ENCODE measurements at regions not wholly inside any gene's neighbourhood (a gene's known extent, or its start where the extent isn't known, plus 50 kb on each side); places are given as distances from the start of the nearest gene placed in this dataset.
"Not testable (repeated sequence)": the region's sequence is repeated elsewhere in the genome, so short reads cannot be mapped to it uniquely, and the experiment has no call there.

DNA sequence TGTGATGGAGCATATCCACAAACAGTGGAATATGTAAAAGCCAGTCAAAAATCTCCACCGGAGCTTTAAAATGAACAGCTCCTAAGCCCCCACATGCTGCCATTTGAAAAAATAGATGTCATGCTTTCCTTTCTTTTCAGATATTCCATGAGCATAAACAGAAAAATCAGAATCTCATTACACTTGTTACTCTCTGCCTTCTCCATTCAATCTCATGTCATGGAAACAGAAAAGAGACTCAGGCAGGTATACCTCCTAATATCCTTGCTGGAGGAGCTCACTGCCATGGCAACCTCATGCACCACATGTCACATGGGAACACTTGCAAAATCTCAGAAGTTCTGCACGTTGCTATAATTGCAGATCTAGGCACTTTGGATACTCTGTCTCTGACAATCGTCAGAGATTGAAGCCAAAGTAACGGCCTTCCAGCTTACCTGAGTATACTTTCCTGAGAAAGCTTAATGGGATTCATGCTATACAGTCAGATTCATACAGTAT, 317.0 kb upstream of the ADAMTS9 start:
- H3K9me3 ChIP-seq (ENCODE audit: low read depth), result no peaks in the 10 kb centered on the region
- no peaks in the 10 kb centered on the region for H3K27me3 ChIP-seq (replicated peaks; ENCODE audit: insufficient read depth)
- H4K20me1 ChIP-seq (ENCODE audit: insufficient read depth), result no peaks in the 10 kb centered on the region
- H2AFZ ChIP-seq, result no peak overlapping the region
- DNase-seq, result no peak
- no peak overlapping the region for H3K4me3 ChIP-seq
- 85 to 88% methylated on average over 4 of the region's 4 CpGs for WGBS, 2 experiments (ENCODE audit: low coverage in 1 of 2, low lambda C conversion rate in 2 of 2, missing lambda C conversion rate in 2 of 2)
- H3K4me2 ChIP-seq (ENCODE audit: unreplicated experiment), result no peak overlapping the region
- no peaks in the 10 kb centered on the region for H3K9me2 ChIP-seq (ENCODE audit: insufficient read depth)
- TF ChIP-seq EZH2 (IDR thresholded peaks at IDR 0.05; ENCODE audit: insufficient read depth, poor library complexity, severe bottlenecking) (no peak), EZH2phosphoT487 (IDR thresholded peaks at IDR 0.05; ENCODE audit: insufficient read depth, low read depth) (no peak)
- H3K4me1 ChIP-seq (ENCODE audit: insufficient read depth), result peaks cover 20% of the 10 kb centered on the region
- no peak overlapping the region for H3K27ac ChIP-seq
- H3K36me3 ChIP-seq (ENCODE audit: low read depth), result no peaks in the 10 kb centered on the region
- no peaks in the 10 kb centered on the region for H3K79me2 ChIP-seq (ENCODE audit: insufficient read depth)
- in situ Hi-C loops (cut with MboI), result no loop called here
- H3K9ac ChIP-seq, result no peak overlapping the region
- H3F3A ChIP-seq (ENCODE audit: insufficient read depth), result peaks cover 8% of the 10 kb centered on the region; the same call in 1 of the 2 replicates

DNA sequence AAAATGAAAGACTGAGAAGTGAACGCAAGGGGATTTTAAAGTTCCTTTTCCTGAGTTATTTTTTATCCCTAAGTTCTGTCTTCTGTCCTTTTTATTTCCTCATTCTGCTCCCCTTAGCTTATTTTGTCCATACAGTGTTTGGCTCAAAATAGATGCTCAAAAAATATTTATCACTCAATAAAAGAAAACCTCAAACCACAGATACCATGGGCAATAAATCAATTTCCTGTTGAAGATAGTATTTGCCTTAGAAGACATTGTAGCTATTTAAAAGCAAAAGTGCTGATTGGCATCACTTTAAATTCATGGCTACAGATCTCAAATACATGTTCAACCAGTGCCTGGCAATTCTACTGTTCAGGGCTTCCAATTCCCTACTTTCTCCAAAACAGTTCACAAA, 316.5 kb upstream of the ADAMTS9 start:
- Histone ChIP-seq H3K9me3 (ENCODE audit: low read depth) (no peaks in the 10 kb centered on the region), H3K4me3 (no peak overlapping the region), H3K36me3 (ENCODE audit: low read depth) (no peaks in the 10 kb centered on the region), H3F3A (ENCODE audit: insufficient read depth) (peaks cover 8% of the 10 kb centered on the region; the same call in 1 of the 2 replicates), H3K27me3 (replicated peaks; ENCODE audit: insufficient read depth) (no peaks in the 10 kb centered on the region), H3K4me1 (ENCODE audit: insufficient read depth) (peaks cover 20% of the 10 kb centered on the region), H2AFZ (no peak overlapping the region), H3K79me2 (ENCODE audit: insufficient read depth) (no peaks in the 10 kb centered on the region), H4K20me1 (ENCODE audit: insufficient read depth) (no peaks in the 10 kb centered on the region), H3K9ac (no peak overlapping the region), H3K9me2 (ENCODE audit: insufficient read depth) (no peaks in the 10 kb centered on the region), H3K4me2 (ENCODE audit: unreplicated experiment) (no peak overlapping the region), H3K27ac (no peak overlapping the region)
- 81 to 82% methylated on average over 1 of the region's 1 CpG for WGBS, 2 experiments (ENCODE audit: low coverage in 1 of 2, low lambda C conversion rate in 2 of 2, missing lambda C conversion rate in 2 of 2)
- no peak for DNase-seq
- in situ Hi-C loops (cut with MboI), result no loop called here
- no peak for TF ChIP-seq EZH2phosphoT487 (IDR thresholded peaks at IDR 0.05; ENCODE audit: insufficient read depth, low read depth)
- TF ChIP-seq EZH2 (IDR thresholded peaks at IDR 0.05; ENCODE audit: insufficient read depth, poor library complexity, severe bottlenecking), result no peak

DNA sequence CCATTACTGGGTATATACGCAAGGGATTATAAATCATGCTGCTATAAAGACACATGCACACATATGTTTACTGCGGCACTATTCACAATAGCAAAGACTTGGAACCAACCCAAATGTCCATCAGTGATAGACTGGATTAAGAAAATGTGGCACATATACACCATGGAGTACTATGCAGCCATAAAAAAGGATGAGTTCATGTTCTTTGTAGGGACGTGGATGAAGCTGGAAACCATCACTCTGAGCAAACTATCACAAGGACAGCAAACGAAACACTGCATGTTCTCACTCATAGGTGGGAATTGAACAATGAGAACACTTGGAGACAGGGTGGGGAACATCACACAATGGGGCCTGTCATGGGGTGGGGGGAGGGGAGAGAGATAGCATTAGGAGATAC, 313.3 kb upstream of the ADAMTS9 start:
- H3K4me2 ChIP-seq (ENCODE audit: unreplicated experiment); DNase-seq; in situ Hi-C loops (cut with MboI); H3K4me3 ChIP-seq; H3K79me2 ChIP-seq (ENCODE audit: insufficient read depth); H3K9ac ChIP-seq; H3K9me3 ChIP-seq (ENCODE audit: low read depth); H2AFZ ChIP-seq; H3K9me2 ChIP-seq (ENCODE audit: insufficient read depth); H3F3A ChIP-seq (ENCODE audit: insufficient read depth); H3K27me3 ChIP-seq (replicated peaks; ENCODE audit: insufficient read depth); H3K36me3 ChIP-seq (ENCODE audit: low read depth); H3K27ac ChIP-seq; H4K20me1 ChIP-seq (ENCODE audit: insufficient read depth): not testable (repeated sequence)
- WGBS, 2 experiments (ENCODE audit: low coverage in 1 of 2, low lambda C conversion rate in 2 of 2, missing lambda C conversion rate in 2 of 2), result 75 to 79% methylated on average over 4 of the region's 4 CpGs
- peaks cover 14% of the 10 kb centered on the region for H3K4me1 ChIP-seq (ENCODE audit: insufficient read depth)

DNA sequence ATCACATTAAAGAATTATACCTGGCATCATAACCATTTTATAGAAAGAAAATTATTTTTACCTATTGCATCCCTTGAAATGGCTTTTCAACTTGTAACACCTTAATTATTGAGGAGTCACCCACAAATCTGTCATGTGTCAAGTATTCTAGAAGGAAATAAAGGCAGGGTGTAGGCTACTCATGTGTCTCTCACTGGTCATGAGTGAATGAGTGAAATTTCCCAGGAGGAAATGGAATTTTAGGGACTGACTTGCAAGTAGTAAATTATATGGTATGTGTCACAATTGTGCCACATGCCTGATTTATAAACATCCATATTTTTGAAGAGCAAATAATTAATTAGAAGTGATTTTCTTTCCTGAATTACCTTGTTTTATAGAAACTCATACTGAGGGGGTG, 310.5 kb upstream of the ADAMTS9 start:
- no peaks in the 10 kb centered on the region for H3K36me3 ChIP-seq (ENCODE audit: low read depth)
- no peaks in the 10 kb centered on the region for H3K27me3 ChIP-seq (replicated peaks; ENCODE audit: insufficient read depth)
- no peaks in the 10 kb centered on the region for H3F3A ChIP-seq (ENCODE audit: insufficient read depth)
- no peaks in the 10 kb centered on the region for H3K9me2 ChIP-seq (ENCODE audit: insufficient read depth)
- in situ Hi-C loops (cut with MboI), result no loop called here
- no peak overlapping the region for H3K9ac ChIP-seq
- DNase-seq, result no peak
- no peak overlapping the region for H3K4me2 ChIP-seq (ENCODE audit: unreplicated experiment)
- no peaks in the 10 kb centered on the region for H3K9me3 ChIP-seq (ENCODE audit: low read depth)
- no peaks in the 10 kb centered on the region for H3K4me1 ChIP-seq (ENCODE audit: insufficient read depth)
- H3K79me2 ChIP-seq (ENCODE audit: insufficient read depth), result no peaks in the 10 kb centered on the region
- H2AFZ ChIP-seq, result no peak overlapping the region
- TF ChIP-seq EZH2 (IDR thresholded peaks at IDR 0.05; ENCODE audit: insufficient read depth, poor library complexity, severe bottlenecking), result no peak
- H3K27ac ChIP-seq, result no peak overlapping the region
- H4K20me1 ChIP-seq (ENCODE audit: insufficient read depth), result no peaks in the 10 kb centered on the region
- H3K4me3 ChIP-seq, result no peak overlapping the region

DNA sequence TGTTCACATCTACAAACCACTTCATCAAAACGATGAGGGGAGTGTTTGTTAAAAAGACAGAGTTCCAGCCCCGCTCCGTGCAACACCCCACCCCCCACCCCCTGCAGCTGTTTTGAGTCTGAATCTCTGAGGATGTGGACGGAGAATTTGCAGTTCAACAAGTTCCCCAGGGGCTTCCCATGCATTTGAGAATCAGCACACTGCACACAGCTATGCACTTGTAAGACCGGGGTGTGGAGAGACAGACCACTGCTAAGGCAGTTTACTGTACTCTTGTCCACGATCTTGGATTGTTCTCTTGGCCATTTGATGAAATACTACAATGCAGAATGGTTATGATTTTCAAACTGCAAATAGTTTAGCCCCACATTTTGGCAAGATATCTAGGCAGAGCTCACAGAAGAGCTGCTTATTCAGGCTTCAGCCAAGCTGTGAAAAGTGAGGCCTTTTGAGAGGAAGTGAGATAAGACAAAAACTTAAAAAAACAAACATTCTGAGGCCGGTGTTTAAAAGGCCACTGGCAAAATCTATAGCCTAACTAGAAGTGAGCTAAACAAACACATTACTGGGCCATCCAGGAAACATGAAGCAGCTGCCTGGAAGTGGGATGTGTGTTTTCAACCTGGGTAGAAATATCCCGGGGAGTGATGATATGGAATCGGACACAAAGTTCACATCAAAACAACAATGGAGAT, 308.2 kb upstream of the ADAMTS9 start:
- in situ Hi-C loops (cut with MboI), result no loop called here
- no peak for TF ChIP-seq EZH2 (IDR thresholded peaks at IDR 0.05; ENCODE audit: insufficient read depth, poor library complexity, severe bottlenecking)
- TF ChIP-seq EZH2phosphoT487 (IDR thresholded peaks at IDR 0.05; ENCODE audit: insufficient read depth, low read depth), result no peak
- Histone ChIP-seq H3K9me2 (ENCODE audit: insufficient read depth) (no peaks in the 10 kb centered on the region), H3K79me2 (ENCODE audit: insufficient read depth) (no peaks in the 10 kb centered on the region), H3K9me3 (ENCODE audit: low read depth) (no peaks in the 10 kb centered on the region), H2AFZ (no peak overlapping the region), H3K9ac (no peak overlapping the region), H4K20me1 (ENCODE audit: insufficient read depth) (no peaks in the 10 kb centered on the region), H3K4me1 (ENCODE audit: insufficient read depth) (no peaks in the 10 kb centered on the region), H3K36me3 (ENCODE audit: low read depth) (no peaks in the 10 kb centered on the region), H3K27ac (no peak overlapping the region), H3K4me3 (no peak overlapping the region), H3K4me2 (ENCODE audit: unreplicated experiment) (no peak overlapping the region), H3K27me3 (replicated peaks; ENCODE audit: insufficient read depth) (no peaks in the 10 kb centered on the region), H3F3A (ENCODE audit: insufficient read depth) (no peaks in the 10 kb centered on the region)
- WGBS, 2 experiments (ENCODE audit: low coverage in 1 of 2, low lambda C conversion rate in 2 of 2, missing lambda C conversion rate in 2 of 2), result 48 to 55% methylated on average over 9 of the region's 9 CpGs
- no peak for DNase-seq
